Uterus (tissue), 3 donors: ENCODE measurements at regions not wholly inside any gene's neighbourhood (a gene's known extent, or its start where the extent isn't known, plus 50 kb on each side); places are given as distances from the start of the nearest gene placed in this dataset.

Experiments used
- DNase-seq, 2 donors: peaks; one replicate each; pipeline ENCODE4 v3.0.0-alpha.2; 2019 to 2020
- H3K27ac ChIP-seq, 2 donors: fragments of 200-600 bp; sonication (generic); 1 replicate in 1 of 2; 2 replicates in 1 of 2; pipeline ENCODE4 v1.5.1; 2016 to 2018
- H3K27me3 ChIP-seq, 2 donors: fragments of 200-600 bp; sonication (generic); one replicate each; pipeline ENCODE4 v1.5.1; 2018 to 2019; ENCODE audit warnings: control low read depth in 1 of 2
- H3K36me3 ChIP-seq, 2 donors: fragments of 200-600 bp; sonication (generic); one replicate each; pipeline ENCODE4 v1.5.1; 2019; ENCODE audit warnings: control low read depth in 1 of 2
- H3K4me1 ChIP-seq, 2 donors: fragments of 200-600 bp; sonication (generic); one replicate each; pipeline ENCODE4 v1.5.1; 2018 to 2019; ENCODE audit warnings: control low read depth in 1 of 2
- H3K4me3 ChIP-seq, 2 donors: fragments of 200-600 bp; sonication (generic); 1 replicate in 1 of 2; 2 replicates in 1 of 2; pipeline ENCODE4 v1.5.1; 2018 to 2019; ENCODE audit warnings: mild to moderate bottlenecking in 1 of 2
- H3K9me3 ChIP-seq, 2 donors: fragments of 200-600 bp; sonication (generic); one replicate each; pipeline ENCODE4 v1.5.1; 2019; ENCODE audit warnings: control low read depth in 1 of 2
- CTCF ChIP-seq, 4 experiments: fragments of 200-600 bp in 2 of 4; fragments of 450-650 bp in 2 of 4; sonication (generic) in 2 of 4; IDR thresholded peaks; one replicate each; pipeline ENCODE4 v1.5.1; 2016 to 2019; ENCODE audit warnings: antibody characterized with exemption in 4 of 4, mild to moderate bottlenecking in 2 of 4, moderate library complexity in 1 of 4
- POLR2A ChIP-seq, 2 donors: fragments of 450-650 bp; IDR thresholded peaks; one replicate each; pipeline ENCODE4 v1.6.1; 2016; ENCODE audit warnings: antibody characterized with exemption in 2 of 2, mild to moderate bottlenecking in 1 of 2, moderate library complexity in 1 of 2
- intact Hi-C: fragments of 100-400 bp; cut with DNase I; formaldehyde crosslinking; loops from one replicate; pipeline ENCODE4 v1.15.1; 2023; ENCODE audit warnings: low total_unique reads
- donor health status: DM: yes; HTN: yes; CAD: no.

- Histone ChIP-seq H3K36me3 (no peaks in the 10 kb centered on the region), H3K27ac (no peak overlapping the region), H3K4me1 (no peaks in the 10 kb centered on the region), H3K4me3 (no peak overlapping the region), H3K27me3 (no peaks in the 10 kb centered on the region), H3K9me3 (no peaks in the 10 kb centered on the region)
- intact Hi-C loops, result no loop called here
- TF ChIP-seq CTCF (IDR thresholded peaks at IDR 0.05) (no peak), POLR2A (IDR thresholded peaks at IDR 0.05) (no peak)
- DNase-seq, result no peak
Measured at GRCh38 chr4:141455651-141456050, 180.7 kb upstream of the IL15 start.

GRCh38 chr4:141457653-141458052 lies 178.7 kb upstream of the IL15 start:
- Histone ChIP-seq H3K27ac (no peak overlapping the region), H3K36me3 (no peaks in the 10 kb centered on the region), H3K9me3 (no peaks in the 10 kb centered on the region), H3K4me3 (no peak overlapping the region), H3K27me3 (no peaks in the 10 kb centered on the region), H3K4me1 (no peaks in the 10 kb centered on the region)
- intact Hi-C loops, result no loop called here
- TF ChIP-seq POLR2A (IDR thresholded peaks at IDR 0.05), result no peak
- TF ChIP-seq CTCF (IDR thresholded peaks at IDR 0.05), result no peak
- no peak for DNase-seq

GRCh38 chr4:141458501-141458900 lies 177.9 kb upstream of the IL15 start:
- no peaks in the 10 kb centered on the region for H3K9me3 ChIP-seq
- TF ChIP-seq CTCF (IDR thresholded peaks at IDR 0.05) (no peak), POLR2A (IDR thresholded peaks at IDR 0.05) (no peak)
- no peaks in the 10 kb centered on the region for H3K27me3 ChIP-seq
- intact Hi-C loops, result no loop called here
- no peak for DNase-seq
- H3K27ac ChIP-seq, result no peak overlapping the region
- H3K4me1 ChIP-seq, result no peaks in the 10 kb centered on the region
- H3K4me3 ChIP-seq, result no peak overlapping the region
- H3K36me3 ChIP-seq, result no peaks in the 10 kb centered on the region

GRCh38 chr4:141459020-141459419 lies 177.4 kb upstream of the IL15 start:
- no peak overlapping the region for H3K4me3 ChIP-seq
- intact Hi-C loops, result no loop called here
- H3K27me3 ChIP-seq, result no peaks in the 10 kb centered on the region
- no peak overlapping the region for H3K27ac ChIP-seq
- TF ChIP-seq POLR2A (IDR thresholded peaks at IDR 0.05), result no peak
- TF ChIP-seq CTCF (IDR thresholded peaks at IDR 0.05), result no peak
- DNase-seq, result no peak
- no peaks in the 10 kb centered on the region for H3K4me1 ChIP-seq
- no peaks in the 10 kb centered on the region for H3K36me3 ChIP-seq
- no peaks in the 10 kb centered on the region for H3K9me3 ChIP-seq

- Histone ChIP-seq H3K4me1 (no peaks in the 10 kb centered on the region), H3K27ac (no peak overlapping the region), H3K9me3 (no peaks in the 10 kb centered on the region), H3K36me3 (no peaks in the 10 kb centered on the region), H3K4me3 (no peak overlapping the region), H3K27me3 (no peaks in the 10 kb centered on the region)
- intact Hi-C loops, result no loop called here
- no peak for DNase-seq
- TF ChIP-seq CTCF (IDR thresholded peaks at IDR 0.05) (no peak), POLR2A (IDR thresholded peaks at IDR 0.05) (no peak)
Measured at GRCh38 chr4:141462361-141462760, 174.0 kb upstream of the IL15 start.
